Panc1 (cell line): ENCODE measurements at regions not wholly inside any gene's neighbourhood (a gene's known extent, or its start where the extent isn't known, plus 50 kb on each side); places are given as distances from the start of the nearest gene placed in this dataset.

Experiments
- TF ChIP-seq, protein P1 (sequence below): fragments of 450-650 bp; IDR thresholded peaks from 2 replicates; pipeline ENCODE4 v1.5.1; 2017; ENCODE audit warnings: mild to moderate bottlenecking
- TF ChIP-seq, protein P2 (sequence below), 2 experiments: IDR thresholded peaks; 2 replicates each; pipeline ENCODE4 v1.6.1; 2011 to 2012; ENCODE audit warnings: low read depth in 2 of 2, control low read depth in 1 of 2, low read length in 1 of 2, mild to moderate bottlenecking in 1 of 2, moderate library complexity in 1 of 2; ENCODE audit not compliant: insufficient read depth in 1 of 2

DNA sequence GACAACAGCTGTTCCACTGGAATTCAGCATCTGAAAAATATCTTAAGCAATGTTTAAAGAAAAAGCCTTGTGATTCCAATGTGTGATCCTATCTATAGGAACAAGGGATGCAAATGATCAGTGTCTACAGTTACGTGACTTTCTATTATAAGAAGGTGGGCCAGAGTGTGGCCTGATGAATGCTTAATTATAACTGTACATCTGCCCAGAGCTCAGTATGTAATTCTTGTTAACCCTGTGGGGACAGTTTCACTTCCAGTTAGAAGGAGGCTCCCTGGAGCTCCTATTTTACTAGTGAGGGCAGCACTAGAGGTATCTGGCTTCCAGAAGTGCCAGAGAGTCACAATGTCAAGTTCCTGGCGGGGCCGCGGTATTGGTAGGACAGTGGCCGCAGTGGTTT lies 288.5 kb downstream of the USP46 start:
- TF ChIP-seq, protein P1, sequence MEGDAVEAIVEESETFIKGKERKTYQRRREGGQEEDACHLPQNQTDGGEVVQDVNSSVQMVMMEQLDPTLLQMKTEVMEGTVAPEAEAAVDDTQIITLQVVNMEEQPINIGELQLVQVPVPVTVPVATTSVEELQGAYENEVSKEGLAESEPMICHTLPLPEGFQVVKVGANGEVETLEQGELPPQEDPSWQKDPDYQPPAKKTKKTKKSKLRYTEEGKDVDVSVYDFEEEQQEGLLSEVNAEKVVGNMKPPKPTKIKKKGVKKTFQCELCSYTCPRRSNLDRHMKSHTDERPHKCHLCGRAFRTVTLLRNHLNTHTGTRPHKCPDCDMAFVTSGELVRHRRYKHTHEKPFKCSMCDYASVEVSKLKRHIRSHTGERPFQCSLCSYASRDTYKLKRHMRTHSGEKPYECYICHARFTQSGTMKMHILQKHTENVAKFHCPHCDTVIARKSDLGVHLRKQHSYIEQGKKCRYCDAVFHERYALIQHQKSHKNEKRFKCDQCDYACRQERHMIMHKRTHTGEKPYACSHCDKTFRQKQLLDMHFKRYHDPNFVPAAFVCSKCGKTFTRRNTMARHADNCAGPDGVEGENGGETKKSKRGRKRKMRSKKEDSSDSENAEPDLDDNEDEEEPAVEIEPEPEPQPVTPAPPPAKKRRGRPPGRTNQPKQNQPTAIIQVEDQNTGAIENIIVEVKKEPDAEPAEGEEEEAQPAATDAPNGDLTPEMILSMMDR, result no peak
- TF ChIP-seq, protein P2, sequence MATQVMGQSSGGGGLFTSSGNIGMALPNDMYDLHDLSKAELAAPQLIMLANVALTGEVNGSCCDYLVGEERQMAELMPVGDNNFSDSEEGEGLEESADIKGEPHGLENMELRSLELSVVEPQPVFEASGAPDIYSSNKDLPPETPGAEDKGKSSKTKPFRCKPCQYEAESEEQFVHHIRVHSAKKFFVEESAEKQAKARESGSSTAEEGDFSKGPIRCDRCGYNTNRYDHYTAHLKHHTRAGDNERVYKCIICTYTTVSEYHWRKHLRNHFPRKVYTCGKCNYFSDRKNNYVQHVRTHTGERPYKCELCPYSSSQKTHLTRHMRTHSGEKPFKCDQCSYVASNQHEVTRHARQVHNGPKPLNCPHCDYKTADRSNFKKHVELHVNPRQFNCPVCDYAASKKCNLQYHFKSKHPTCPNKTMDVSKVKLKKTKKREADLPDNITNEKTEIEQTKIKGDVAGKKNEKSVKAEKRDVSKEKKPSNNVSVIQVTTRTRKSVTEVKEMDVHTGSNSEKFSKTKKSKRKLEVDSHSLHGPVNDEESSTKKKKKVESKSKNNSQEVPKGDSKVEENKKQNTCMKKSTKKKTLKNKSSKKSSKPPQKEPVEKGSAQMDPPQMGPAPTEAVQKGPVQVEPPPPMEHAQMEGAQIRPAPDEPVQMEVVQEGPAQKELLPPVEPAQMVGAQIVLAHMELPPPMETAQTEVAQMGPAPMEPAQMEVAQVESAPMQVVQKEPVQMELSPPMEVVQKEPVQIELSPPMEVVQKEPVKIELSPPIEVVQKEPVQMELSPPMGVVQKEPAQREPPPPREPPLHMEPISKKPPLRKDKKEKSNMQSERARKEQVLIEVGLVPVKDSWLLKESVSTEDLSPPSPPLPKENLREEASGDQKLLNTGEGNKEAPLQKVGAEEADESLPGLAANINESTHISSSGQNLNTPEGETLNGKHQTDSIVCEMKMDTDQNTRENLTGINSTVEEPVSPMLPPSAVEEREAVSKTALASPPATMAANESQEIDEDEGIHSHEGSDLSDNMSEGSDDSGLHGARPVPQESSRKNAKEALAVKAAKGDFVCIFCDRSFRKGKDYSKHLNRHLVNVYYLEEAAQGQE (IDR thresholded peaks at IDR 0.05; ENCODE audit: insufficient read depth in 1 of 2, low read depth in 2 of 2, low read length in 1 of 2), result no peak
